ENCODE measurements at regions not wholly inside any gene's neighbourhood (a gene's known extent, or its start where the extent isn't known, plus 50 kb on each side); places are given as distances from the start of the nearest gene placed in this dataset.

DNA sequence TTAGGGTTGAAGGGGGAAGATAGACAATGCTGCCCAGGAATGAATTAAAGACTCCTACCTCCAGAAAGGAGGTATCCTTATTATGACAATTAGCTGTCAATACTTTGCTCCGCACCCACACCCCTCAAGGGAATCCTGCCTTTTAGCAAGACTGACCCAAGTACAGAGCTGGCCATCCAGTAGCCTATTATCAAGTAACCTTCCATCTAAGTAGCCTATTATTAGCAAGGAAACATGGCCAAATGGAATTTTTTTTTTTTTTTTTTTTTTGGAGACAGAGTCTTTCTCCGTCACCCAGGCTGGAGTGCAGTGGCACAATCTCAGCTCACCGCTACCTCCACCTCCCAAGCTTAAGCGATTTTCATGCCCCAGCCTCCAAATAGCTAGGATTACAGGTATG is 161.3 kb downstream of the PMP22 start:
- Histone ChIP-seq H3K27me3 (replicated peaks in 1 of 4; ENCODE audit: control insufficient read depth in 3 of 4, extremely low read depth in 1 of 4, insufficient read depth in 3 of 4, low read length in 3 of 4) (no peaks in the 10 kb centered on the region), H3K23me2 (ENCODE audit: low read depth, low read length) (no peaks in the 10 kb centered on the region), H3K79me1 (ENCODE audit: low read depth, low read length) (no peaks in the 10 kb centered on the region), H2BK12ac (ENCODE audit: low read depth, low read length) (no peak overlapping the region), H2BK20ac (ENCODE audit: low read length) (no peak overlapping the region), H4K8ac (ENCODE audit: extremely low read depth, insufficient read depth, low read length) (no peak overlapping the region), H3K4me2 (ENCODE audit: insufficient read depth in 1 of 2, low read depth in 2 of 2, low read length in 2 of 2) (no peak overlapping the region), H3K56ac (replicated peaks; ENCODE audit: insufficient read length, low read depth, low read length) (no peak overlapping the region), H3K14ac (ENCODE audit: insufficient read length) (no peak overlapping the region), H4K91ac (replicated peaks; ENCODE audit: insufficient read length, low read length) (peak overlapping the region; percentile 28), H2BK15ac (ENCODE audit: low read length) (no peak overlapping the region), H3K36me3 (ENCODE audit: control insufficient read depth in 2 of 4, insufficient read depth in 4 of 4, low read length in 3 of 4) (no peaks in the 10 kb centered on the region), H3K9me3 (ENCODE audit: insufficient read depth in 2 of 2, low read depth in 1 of 2, low read length in 1 of 2) (no peaks in the 10 kb centered on the region), H3K4ac (replicated peaks; ENCODE audit: insufficient read length, low read depth, low read length) (no peak overlapping the region), H3K4me3 (ENCODE audit: extremely low read depth in 1 of 4, insufficient read depth in 2 of 4, low read depth in 3 of 4, low read length in 4 of 4) (no peak overlapping the region), H3K79me2 (ENCODE audit: control insufficient read depth in 1 of 2, insufficient read depth in 2 of 2, low read length in 2 of 2) (no peaks in the 10 kb centered on the region), H3K23ac (ENCODE audit: insufficient read length) (no peak overlapping the region), H3K27ac (ENCODE audit: low read depth, low read length) (no peak overlapping the region), H2BK5ac (ENCODE audit: low read depth, low read length) (no peak overlapping the region), H2AFZ (ENCODE audit: low read length) (no peak overlapping the region), H2AK5ac (ENCODE audit: low read depth, low read length) (no peak overlapping the region), H3K4me1 (replicated peaks in 1 of 4; ENCODE audit: control insufficient read depth in 3 of 4, insufficient read depth in 4 of 4, low read length in 3 of 4) (peaks cover 0 to 9% (median 4%) of the 10 kb centered on the region in 4 experiments; a peak in 3 of 7 replicates), H2BK120ac (replicated peaks; ENCODE audit: low read depth, low read length) (no peak overlapping the region), H4K20me1 (replicated peaks in 1 of 2; ENCODE audit: control insufficient read depth in 1 of 2, insufficient read depth in 2 of 2, low read length in 2 of 2) (no peaks in the 10 kb centered on the region), H3K18ac (ENCODE audit: extremely low read depth, low read length) (no peak overlapping the region), H4K5ac (ENCODE audit: insufficient read length, low read depth, low read length) (no peak overlapping the region), H3K9ac (replicated peaks in 1 of 4; ENCODE audit: extremely low read depth in 1 of 4, low read depth in 3 of 4, low read length in 3 of 4) (no peak overlapping the region)
- DNase-seq (ENCODE audit: low read depth in 1 of 2, low spot score in 2 of 2), result no peak
- ChIA-PET POLR2A (ENCODE audit: partially characterized antibody) (no interaction called here), CTCF (ENCODE audit: partially characterized antibody) (interaction anchor here (0.6 kb wide), 1 partner anchor 89 kb away, joined by 3 read pairs; no protein-coding TSS in a partner anchor)
- FAIRE-seq, result no peak
- TF ChIP-seq TAF1 (IDR thresholded peaks at IDR 0.05; ENCODE audit: low read depth, low read length) (no peak), MAFK (IDR thresholded peaks at IDR 0.05; ENCODE audit: low read depth, low read length) (no peak), NRF1 (IDR thresholded peaks at IDR 0.05; ENCODE audit: low read depth, low read length) (no peak), BACH1 (IDR thresholded peaks at IDR 0.05; ENCODE audit: low read length) (no peak), TEAD4 (IDR thresholded peaks at IDR 0.05; ENCODE audit: low read depth, low read length) (no peak)
- TF ChIP-seq, protein P1, sequence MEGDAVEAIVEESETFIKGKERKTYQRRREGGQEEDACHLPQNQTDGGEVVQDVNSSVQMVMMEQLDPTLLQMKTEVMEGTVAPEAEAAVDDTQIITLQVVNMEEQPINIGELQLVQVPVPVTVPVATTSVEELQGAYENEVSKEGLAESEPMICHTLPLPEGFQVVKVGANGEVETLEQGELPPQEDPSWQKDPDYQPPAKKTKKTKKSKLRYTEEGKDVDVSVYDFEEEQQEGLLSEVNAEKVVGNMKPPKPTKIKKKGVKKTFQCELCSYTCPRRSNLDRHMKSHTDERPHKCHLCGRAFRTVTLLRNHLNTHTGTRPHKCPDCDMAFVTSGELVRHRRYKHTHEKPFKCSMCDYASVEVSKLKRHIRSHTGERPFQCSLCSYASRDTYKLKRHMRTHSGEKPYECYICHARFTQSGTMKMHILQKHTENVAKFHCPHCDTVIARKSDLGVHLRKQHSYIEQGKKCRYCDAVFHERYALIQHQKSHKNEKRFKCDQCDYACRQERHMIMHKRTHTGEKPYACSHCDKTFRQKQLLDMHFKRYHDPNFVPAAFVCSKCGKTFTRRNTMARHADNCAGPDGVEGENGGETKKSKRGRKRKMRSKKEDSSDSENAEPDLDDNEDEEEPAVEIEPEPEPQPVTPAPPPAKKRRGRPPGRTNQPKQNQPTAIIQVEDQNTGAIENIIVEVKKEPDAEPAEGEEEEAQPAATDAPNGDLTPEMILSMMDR (IDR thresholded peaks at IDR 0.05; ENCODE audit: control extremely low read depth in 1 of 3, insufficient read depth in 1 of 3, low read depth in 1 of 3, low read length in 3 of 3), result no peak
- 98% methylated on average over 4 of the region's 4 CpGs; no CpG with 5 or more reads in 1 of the 2 experiments for WGBS, 2 experiments (ENCODE audit: extremely low coverage in 1 of 2, insufficient coverage in 1 of 2, insufficient read length in 1 of 2, insufficient replicate concordance in 2 of 2, low coverage in 1 of 2, low lambda C conversion rate in 2 of 2, missing lambda C conversion rate in 1 of 2)

Measured in H1 (cell line).